Hematopoietic multipotent progenitor cell treated with erythropoietin and hydrocortisone succinate and interleukin-3 and kit ligand, for 8 days (in vitro differentiated cells): ENCODE measurements at regions not wholly inside any gene's neighbourhood (a gene's known extent, or its start where the extent isn't known, plus 50 kb on each side); places are given as distances from the start of the nearest gene placed in this dataset.
"Not testable (repeated sequence)": the region's sequence is repeated elsewhere in the genome, so short reads cannot be mapped to it uniquely, and the experiment has no call there.

ENCODE experiments used
- DNase-seq: peaks from one replicate; pipeline ENCODE4 v3.0.0-alpha.2; 2015

DNA sequence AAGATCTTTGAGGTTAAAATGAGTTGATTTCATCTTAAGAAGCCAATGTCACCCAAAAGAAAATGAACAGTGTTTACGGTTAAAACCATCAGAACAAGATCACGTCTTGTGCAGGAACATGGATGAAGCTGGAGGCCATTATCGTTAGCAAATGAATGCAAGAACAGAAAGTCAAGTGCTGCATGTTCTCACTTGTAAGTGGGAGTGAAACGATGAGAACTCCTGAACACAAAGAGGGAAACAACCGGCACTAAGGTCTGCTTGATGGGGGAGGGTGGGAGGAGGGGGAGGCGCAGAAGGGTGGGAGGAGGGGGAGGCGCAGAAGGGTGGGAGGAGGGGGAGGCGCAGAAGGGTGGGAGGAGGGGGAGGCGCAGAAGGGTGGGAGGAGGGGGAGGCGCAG, 214.8 kb upstream of the PRKCQ start:
- DNase-seq: not testable (repeated sequence)

- DNase-seq: no peak
These were observed 214.4 kb upstream of the PRKCQ start for GRCh38 chr10:6794441-6794840.

- no peak for DNase-seq
These were observed 208.7 kb upstream of the PRKCQ start for GRCh38 chr10:6788731-6789130.

DNA sequence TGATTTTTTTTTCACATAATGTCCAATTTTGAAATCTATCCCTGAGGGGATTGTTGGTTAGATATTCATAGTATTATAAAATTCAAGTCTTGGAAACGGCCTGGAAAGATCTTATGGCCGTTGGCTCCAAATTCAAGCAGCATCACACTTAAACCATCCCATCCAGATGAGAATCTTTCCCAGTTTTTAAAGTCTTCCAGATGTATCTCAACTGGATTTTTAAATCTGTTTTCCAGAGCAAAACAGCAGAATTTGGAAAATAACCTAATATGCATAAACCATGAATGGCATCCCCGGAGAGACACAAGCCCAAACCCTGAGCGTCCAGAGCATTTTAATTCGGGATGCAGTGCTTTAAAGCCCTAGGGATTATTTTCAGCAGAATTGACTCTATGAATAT, 208.2 kb upstream of the PRKCQ start:
- DNase-seq: no peak

DNA sequence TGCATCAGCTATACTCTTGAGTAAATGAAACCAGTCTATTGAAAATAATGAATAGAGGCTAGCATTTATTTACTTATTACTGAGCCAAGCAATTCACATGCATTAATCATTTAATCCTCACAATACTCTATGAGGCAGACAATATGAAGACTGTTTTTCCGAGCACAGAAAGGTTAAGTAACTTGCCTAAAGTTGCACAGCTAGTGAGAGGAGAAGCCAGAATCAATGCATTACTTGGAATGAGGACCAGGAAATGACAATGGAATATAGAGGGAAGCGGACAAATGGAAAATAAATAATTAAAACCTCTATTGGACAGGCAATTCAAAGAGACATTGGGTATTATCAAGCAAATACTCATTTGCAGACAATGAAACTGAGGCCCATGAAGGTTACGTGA, 207.6 kb upstream of the PRKCQ start:
- DNase-seq: no peak

DNA sequence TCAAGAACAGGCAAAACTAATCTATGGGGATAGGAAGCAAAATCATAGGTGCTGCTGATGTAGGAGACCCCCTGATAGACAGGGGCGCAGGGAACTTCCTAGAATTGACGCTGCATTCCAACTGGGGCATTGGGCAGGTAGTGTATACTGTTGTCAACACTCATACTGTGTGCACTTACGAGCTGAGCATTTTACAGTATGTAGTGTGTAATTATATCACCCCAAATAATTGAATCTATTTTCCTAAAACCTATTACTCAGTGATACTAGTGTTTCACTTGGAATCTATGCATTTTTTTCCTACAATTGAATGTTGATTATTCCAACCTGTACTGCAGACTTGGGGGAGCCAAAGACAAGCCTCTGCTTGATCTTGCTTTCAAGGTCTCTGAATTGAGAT, 207.0 kb upstream of the PRKCQ start:
- no peak for DNase-seq

- DNase-seq: no peak
These were observed 206.5 kb upstream of the PRKCQ start for GRCh38 chr10:6786579-6787031.

DNA sequence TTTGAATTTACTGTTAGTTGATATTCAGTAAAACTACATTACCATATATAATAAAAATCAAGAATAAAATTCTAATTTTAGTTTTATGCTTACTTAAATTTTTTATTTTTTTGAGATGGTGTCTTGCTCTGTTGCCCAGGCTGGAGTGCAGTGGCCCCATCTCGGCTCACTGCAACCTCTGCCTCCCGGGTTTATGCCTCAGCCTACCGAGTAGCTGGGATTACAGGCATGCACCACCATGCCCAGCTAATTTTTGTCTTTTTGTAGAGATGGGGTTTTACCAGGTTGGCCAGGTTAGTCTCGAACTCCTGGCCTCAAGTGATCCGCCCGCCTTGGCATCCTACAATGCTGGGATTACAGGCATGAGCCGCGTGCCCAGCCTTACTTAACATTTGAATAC, 204.4 kb upstream of the PRKCQ start:
- not testable (repeated sequence) for DNase-seq

- DNase-seq: no peak
These were observed 203.4 kb upstream of the PRKCQ start for GRCh38 chr10:6783471-6783870.

DNA sequence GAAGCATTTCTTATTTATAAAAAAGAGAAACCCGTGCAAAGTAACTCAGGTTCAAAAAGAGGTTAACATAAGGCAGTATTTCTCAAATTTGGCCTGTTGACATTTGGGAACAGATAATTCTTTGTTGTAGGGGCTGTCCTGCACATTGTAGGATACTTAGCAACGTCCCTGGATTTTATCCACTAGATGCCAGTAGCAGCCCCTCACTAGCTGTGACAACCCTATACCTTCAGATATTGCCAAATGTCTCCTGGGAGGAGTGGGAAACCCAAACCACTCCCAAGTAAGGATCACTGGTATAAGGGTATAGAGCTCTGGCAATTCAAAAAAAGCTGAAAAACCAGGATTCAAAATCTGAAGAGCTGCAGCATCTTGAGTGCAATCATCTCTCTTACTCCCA, 202.3 kb upstream of the PRKCQ start:
- no peak for DNase-seq

DNA sequence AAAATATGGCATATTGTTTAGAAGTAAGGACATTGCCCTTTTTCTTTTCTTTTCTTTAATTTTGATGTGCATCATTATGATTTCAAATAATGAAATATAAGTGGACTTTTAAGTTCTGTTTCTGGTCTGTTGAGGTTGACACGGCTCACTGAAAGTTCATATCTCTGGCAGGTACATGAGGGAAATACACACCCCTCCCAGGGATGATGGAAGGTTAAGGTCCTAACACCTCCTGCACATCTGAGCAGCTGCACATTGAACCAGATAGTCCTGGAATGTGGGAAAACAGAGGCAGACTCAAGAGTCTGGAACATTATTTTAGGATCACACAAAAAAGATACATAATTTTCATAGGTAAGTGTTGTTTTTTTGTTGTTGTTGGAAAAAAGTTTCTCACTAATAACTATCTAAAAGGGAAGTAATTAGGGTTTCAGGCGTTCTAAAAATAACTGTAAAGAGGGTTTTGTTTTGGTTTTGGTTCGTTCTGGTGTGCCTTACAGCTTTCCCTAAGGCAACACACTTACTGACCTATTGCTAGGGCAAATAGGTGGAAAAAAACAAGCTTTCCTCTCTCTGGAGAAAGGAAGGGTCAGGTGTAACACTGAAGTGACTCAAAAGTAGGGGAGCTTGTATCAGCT, 201.2 kb upstream of the PRKCQ start:
- DNase-seq: no peak

GRCh38 chr10:6780008-6780677, 200.1 kb upstream of the PRKCQ start:
- DNase-seq: no peak

DNA sequence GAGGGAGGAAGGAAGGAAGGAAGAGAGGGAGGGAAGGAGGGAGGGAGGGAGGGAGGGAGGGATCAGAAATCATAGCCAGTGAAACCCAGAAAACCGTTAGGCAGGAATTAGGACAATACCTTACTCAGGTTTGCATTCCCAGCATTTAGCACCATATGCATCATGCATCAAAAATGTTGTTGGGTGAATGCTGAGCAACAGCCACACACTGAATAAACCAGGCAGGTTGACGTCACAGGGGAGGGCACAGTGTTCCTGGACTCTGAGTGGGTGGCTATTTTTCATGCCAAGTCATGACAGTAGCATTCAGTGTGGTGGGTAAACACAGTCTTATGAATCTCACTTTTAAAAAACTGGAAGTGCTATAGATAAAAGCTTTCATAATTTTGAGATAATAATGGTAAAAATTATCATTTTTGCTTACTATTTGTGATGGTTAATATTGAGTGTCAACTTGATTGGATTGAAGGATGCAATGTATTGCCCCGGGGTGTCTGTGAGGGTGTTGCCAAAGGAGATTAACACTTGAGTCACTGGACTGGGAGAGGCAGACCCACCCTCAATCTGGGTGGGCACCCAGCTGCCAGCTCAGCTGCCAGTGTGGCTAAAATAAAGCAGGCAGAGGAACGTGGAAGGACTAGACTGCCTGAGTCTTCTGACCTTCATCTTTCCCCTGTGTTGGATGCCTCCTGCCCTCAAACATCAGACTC, 199.1 kb upstream of the PRKCQ start:
- no peak for DNase-seq

DNA sequence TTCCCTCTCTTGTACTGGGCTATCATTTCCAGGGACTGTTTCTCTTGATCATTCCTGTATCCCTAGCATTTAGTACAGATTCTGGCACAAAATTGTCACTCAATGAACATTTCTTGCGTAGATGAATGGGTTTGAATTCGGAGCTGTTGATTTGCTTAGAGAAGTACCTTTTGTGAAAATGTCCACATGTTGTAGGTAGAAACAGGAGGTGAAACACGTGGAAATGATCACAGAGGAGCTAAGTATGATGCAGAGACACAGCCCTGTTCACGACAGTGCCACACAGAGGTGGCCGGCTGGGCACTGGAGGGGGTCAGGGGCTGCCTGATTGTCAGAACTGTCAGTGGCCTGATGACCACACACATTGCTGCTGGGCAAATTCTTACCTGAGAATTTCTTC, 196.1 kb upstream of the PRKCQ start:
- DNase-seq: no peak

- DNase-seq: no peak
These were observed 194.3 kb upstream of the PRKCQ start for GRCh38 chr10:6774406-6774805.

- no peak for DNase-seq
These were observed 191.3 kb upstream of the PRKCQ start for GRCh38 chr10:6771331-6771730.

DNA sequence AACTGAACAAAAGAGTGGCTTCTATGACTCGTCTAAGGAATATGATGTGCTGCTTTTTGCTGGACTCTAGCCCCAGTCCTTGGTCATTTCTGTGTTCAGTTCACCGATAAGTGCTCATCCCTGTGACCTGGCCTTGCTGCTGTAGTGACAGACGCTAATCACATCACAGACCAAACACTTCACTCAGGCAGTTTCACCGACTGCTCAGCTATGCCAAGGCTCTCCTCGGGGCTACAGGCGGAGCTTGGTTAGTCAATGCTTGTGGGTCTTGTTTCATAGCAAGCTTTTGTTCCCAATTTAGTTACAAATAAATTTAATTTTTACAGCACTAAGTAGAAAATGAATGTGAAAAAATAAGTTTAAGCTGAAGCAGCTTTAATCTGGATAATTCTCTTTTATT, 190.8 kb upstream of the PRKCQ start:
- no peak for DNase-seq

GRCh38 chr10:6769704-6770417, 189.8 kb upstream of the PRKCQ start:
- no peak for DNase-seq

DNA sequence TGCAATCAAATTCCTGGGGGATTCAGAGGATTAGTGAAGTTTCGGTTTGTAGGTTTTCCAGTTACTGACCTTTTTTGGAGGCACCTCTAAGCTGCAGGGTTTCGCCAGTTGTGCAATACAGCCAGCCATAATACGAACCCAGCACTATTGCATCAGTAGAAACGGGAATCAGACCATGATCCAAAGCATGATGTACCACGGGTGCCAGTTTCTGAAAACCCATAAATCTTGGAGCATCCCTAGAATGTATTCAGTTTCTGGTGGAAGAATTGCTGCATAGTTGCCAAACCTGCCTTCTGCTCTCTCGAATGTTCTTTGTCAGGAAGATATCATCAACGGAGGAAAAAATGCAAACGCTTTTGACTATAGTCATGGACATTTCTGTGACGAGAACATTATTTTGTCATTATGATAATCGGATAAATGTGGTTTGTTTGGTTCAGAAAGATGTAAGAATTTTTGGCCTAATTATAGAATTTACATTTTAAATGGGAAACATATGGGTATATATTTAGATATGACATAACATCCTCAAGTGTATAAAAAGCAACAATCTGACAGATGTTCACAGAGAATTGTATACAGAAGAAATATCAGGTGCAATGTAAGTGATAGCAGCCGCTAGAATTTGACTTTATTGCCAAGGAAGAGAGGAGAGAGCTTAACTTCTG, 186.2 kb upstream of the PRKCQ start:
- no peak for DNase-seq

GRCh38 chr10:6763423-6763822, 183.3 kb upstream of the PRKCQ start:
- no peak for DNase-seq

DNA sequence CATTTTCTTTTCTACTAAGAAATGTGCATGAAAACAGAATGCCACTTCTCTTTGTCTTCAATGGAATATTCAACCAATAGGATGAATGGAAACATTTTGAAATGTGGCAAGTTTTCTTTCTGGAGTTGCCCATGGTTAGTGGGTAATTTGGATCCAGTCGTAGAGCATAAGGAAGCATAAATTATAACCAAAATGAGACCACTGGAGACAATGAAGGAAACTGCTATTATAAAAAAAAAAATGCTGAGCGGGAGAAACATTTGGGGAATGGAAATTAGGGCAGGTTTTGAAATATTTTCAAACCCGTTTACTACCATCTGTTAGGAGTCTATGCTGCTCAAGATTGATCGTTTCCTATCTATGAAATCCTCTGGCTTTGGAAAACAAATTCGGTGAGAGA, 182.9 kb upstream of the PRKCQ start:
- no peak for DNase-seq

DNA sequence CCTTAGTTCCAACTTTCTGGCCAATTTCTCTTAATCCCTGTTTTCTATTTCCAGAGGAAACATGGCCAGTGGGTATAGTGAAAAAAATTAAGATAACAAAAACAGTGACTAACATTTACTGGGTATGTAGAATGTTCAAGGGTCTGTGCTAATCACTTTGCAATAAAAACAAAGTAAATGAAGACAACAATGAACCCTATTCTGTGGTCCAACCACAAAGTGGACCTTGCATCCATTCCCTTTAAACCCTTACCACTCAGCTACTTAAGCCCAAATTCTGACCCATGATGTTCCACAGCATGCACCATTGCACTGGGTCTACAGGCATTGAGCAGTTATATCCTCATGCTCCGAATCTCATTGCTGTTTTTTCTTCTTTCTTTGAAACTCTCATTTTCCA, 179.9 kb upstream of the PRKCQ start:
- DNase-seq: no peak

DNA sequence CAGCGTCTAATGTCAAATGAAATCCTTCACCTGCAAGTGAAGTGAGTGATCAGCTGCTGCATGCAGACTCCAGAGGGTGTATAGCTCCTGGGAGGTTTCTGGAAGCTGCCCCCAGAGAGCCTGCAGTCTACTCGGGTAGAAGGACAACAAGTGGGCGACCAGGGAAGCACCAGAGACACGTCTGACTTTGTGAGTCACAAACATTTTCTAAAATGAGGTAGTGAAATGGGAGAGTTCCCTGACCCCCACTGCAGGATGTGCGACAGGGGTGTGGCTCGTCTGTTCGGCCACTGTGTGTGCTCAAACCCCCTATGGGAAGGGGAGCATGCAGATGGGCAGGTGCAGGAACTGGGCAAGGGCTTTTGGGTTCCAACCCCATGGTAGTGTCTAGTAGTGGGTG, 177.1 kb upstream of the PRKCQ start:
- no peak for DNase-seq
